ENCODE measurements at regions not wholly inside any gene's neighbourhood (a gene's known extent, or its start where the extent isn't known, plus 50 kb on each side); places are given as distances from the start of the nearest gene placed in this dataset.

GRCh38 chr21:37967036-37967435 lies 50.8 kb upstream of the KCNJ6 start:
- no peak for DNase-seq

GRCh38 chr21:37968744-37969143 lies 52.5 kb upstream of the KCNJ6 start:
- no peak for DNase-seq

GRCh38 chr21:37970548-37970947 lies 54.3 kb upstream of the KCNJ6 start:
- no peak for DNase-seq

GRCh38 chr21:37971390-37971950 lies 55.2 kb upstream of the KCNJ6 start:
- DNase-seq: no peak

GRCh38 chr21:37974081-37974480 lies 57.8 kb upstream of the KCNJ6 start:
- no peak for DNase-seq

- DNase-seq: no peak
Measured at GRCh38 chr21:37982496-37983318, 66.5 kb upstream of the KCNJ6 start.

- DNase-seq: no peak
Measured at GRCh38 chr21:37983336-37984095, 67.3 kb upstream of the KCNJ6 start.

GRCh38 chr21:37984416-37984815 lies 68.2 kb upstream of the KCNJ6 start:
- no peak for DNase-seq

- no peak for DNase-seq
Measured at GRCh38 chr21:37986000-37986399, 69.7 kb upstream of the KCNJ6 start.

- no peak for DNase-seq
Measured at GRCh38 chr21:37986751-37987399, 70.6 kb upstream of the KCNJ6 start.

GRCh38 chr21:37987668-37988067 lies 71.4 kb upstream of the KCNJ6 start:
- no peak for DNase-seq

- no peak for DNase-seq
Measured at GRCh38 chr21:37993071-37993470, 76.8 kb upstream of the KCNJ6 start.

- DNase-seq: no peak
Measured at GRCh38 chr21:37994211-37994610, 78.0 kb upstream of the KCNJ6 start.

- DNase-seq: peak in 10 of 58 donors; percentile 2 to 19 (median 4)
Measured at GRCh38 chr21:38012672-38013071, 96.4 kb upstream of the KCNJ6 start.

GRCh38 chr21:38013741-38014140 lies 97.5 kb upstream of the KCNJ6 start:
- no peak for DNase-seq

- DNase-seq: no peak
Measured at GRCh38 chr21:38014298-38014697, 98.0 kb upstream of the KCNJ6 start.

GRCh38 chr21:38027901-38028498 lies 111.7 kb upstream of the KCNJ6 start:
- DNase-seq: no peak

- no peak for DNase-seq
Measured at GRCh38 chr21:38032082-38032801, 116.0 kb upstream of the KCNJ6 start.

- DNase-seq: no peak
Measured at GRCh38 chr21:38036016-38036415, 119.8 kb upstream of the KCNJ6 start.

- DNase-seq: no peak
Measured at GRCh38 chr21:38037416-38037815, 121.2 kb upstream of the KCNJ6 start.

- DNase-seq: no peak
Measured at GRCh38 chr21:38039369-38039768, 123.1 kb upstream of the KCNJ6 start.
